GM23248 (cell line): ENCODE measurements at regions not wholly inside any gene's neighbourhood (a gene's known extent, or its start where the extent isn't known, plus 50 kb on each side); places are given as distances from the start of the nearest gene placed in this dataset.

Source experiments
- EZH2 ChIP-seq: fragments of 200-600 bp; sonication (generic); IDR thresholded peaks from 2 replicates; pipeline ENCODE4 v1.6.1; 2018; ENCODE audit warnings: antibody characterized with exemption, mild to moderate bottlenecking; ENCODE audit not compliant: insufficient read depth, poor library complexity, severe bottlenecking
- EZH2phosphoT487 ChIP-seq: fragments of 200-600 bp; sonication (generic); IDR thresholded peaks from 2 replicates; pipeline ENCODE4 v1.6.1; 2018; ENCODE audit warnings: antibody characterized with exemption, moderate library complexity, mild to moderate bottlenecking, low read depth; ENCODE audit not compliant: insufficient read depth

GRCh38 chr17:77035526-77035925, 105.2 kb upstream of the SEC14L1 start:
- no peak for TF ChIP-seq EZH2
- TF ChIP-seq EZH2phosphoT487: no peak
